NCI-H345 treated with DMSO at 0.1 percent for 48 hours (cell line): ENCODE measurements at regions not wholly inside any gene's neighbourhood (a gene's known extent, or its start where the extent isn't known, plus 50 kb on each side); places are given as distances from the start of the nearest gene placed in this dataset.

Experiments used
- DNase-seq: peaks from one replicate; lab custom pipeline; 2025; ENCODE audit not compliant: unreplicated experiment; lab: John Stamatoyannopoulos, UW

GRCh38 chr17:71966459-71967313 is 154.1 kb upstream of the SOX9 start:
- DNase-seq: no peak

GRCh38 chr17:71969500-71969899 is 151.3 kb upstream of the SOX9 start:
- no peak for DNase-seq

GRCh38 chr17:71970312-71970711 is 150.5 kb upstream of the SOX9 start:
- no peak for DNase-seq

- DNase-seq: no peak
Measured at GRCh38 chr17:71974051-71974450, 146.8 kb upstream of the SOX9 start.

- no peak for DNase-seq
Measured at GRCh38 chr17:71975331-71975801, 145.5 kb upstream of the SOX9 start.

- no peak for DNase-seq
Measured at GRCh38 chr17:71976011-71976649, 144.7 kb upstream of the SOX9 start.

GRCh38 chr17:71978435-71978834 is 142.4 kb upstream of the SOX9 start:
- no peak for DNase-seq

- DNase-seq: no peak
Measured at GRCh38 chr17:71980171-71980570, 140.6 kb upstream of the SOX9 start.

GRCh38 chr17:71983828-71984227 is 137.0 kb upstream of the SOX9 start:
- no peak for DNase-seq

- no peak for DNase-seq
Measured at GRCh38 chr17:71985111-71986039, 135.4 kb upstream of the SOX9 start.

- DNase-seq: no peak
Measured at GRCh38 chr17:71986886-71987285, 133.9 kb upstream of the SOX9 start.

- DNase-seq: no peak
Measured at GRCh38 chr17:71987634-71988033, 133.2 kb upstream of the SOX9 start.

- DNase-seq: no peak
Measured at GRCh38 chr17:71989117-71989516, 131.7 kb upstream of the SOX9 start.

GRCh38 chr17:71993363-71993762 is 127.5 kb upstream of the SOX9 start:
- DNase-seq: no peak

GRCh38 chr17:71995590-71995989 is 125.2 kb upstream of the SOX9 start:
- DNase-seq: no peak

GRCh38 chr17:72004011-72004427 is 116.8 kb upstream of the SOX9 start:
- no peak for DNase-seq

GRCh38 chr17:72004611-72005331 is 116.0 kb upstream of the SOX9 start:
- DNase-seq: no peak

GRCh38 chr17:72005332-72006163 is 115.3 kb upstream of the SOX9 start:
- DNase-seq: no peak

GRCh38 chr17:72008236-72008876 is 112.5 kb upstream of the SOX9 start:
- no peak for DNase-seq
